ENCODE measurements at regions not wholly inside any gene's neighbourhood (a gene's known extent, or its start where the extent isn't known, plus 50 kb on each side); places are given as distances from the start of the nearest gene placed in this dataset.

- Histone ChIP-seq H3K36me3 (no peaks in the 10 kb centered on the region), H3K9me3 (no peaks in the 10 kb centered on the region), H3K4me1 (no peaks in the 10 kb centered on the region), H3K27ac (no peak overlapping the region), H3K27me3 (no peaks in the 10 kb centered on the region), H3K4me3 (no peak overlapping the region)
- TF ChIP-seq POLR2A (IDR thresholded peaks at IDR 0.05) (no peak), CTCF (IDR thresholded peaks at IDR 0.05) (no peak)
- DNase-seq, result no peak
- intact Hi-C loops (cut with DNase I), result no loop called here
- 17 to 29% methylated on average over 1 of the region's 1 CpG for WGBS, 2 donors
These were observed 179.5 kb upstream of the CD96 start for GRCh38 chr3:111362381-111363009.

- intact Hi-C loops (cut with DNase I), result no loop called here
- Histone ChIP-seq H3K27ac (no peak overlapping the region), H3K9me3 (peaks cover 0 to 7% (median 0%) of the 10 kb centered on the region in 3 donors), H3K4me1 (no peaks in the 10 kb centered on the region), H3K4me3 (no peak overlapping the region), H3K27me3 (no peaks in the 10 kb centered on the region), H3K36me3 (no peaks in the 10 kb centered on the region)
- TF ChIP-seq POLR2A (IDR thresholded peaks at IDR 0.05), result no peak
- no peak for TF ChIP-seq CTCF (IDR thresholded peaks at IDR 0.05)
- 61 to 64% methylated on average over 4 of the region's 4 CpGs for WGBS, 2 donors
- DNase-seq, result no peak
These were observed 175.5 kb upstream of the CD96 start for GRCh38 chr3:111366515-111366914.

GRCh38 chr3:111368056-111368455 is 173.9 kb upstream of the CD96 start:
- no peak for TF ChIP-seq POLR2A (IDR thresholded peaks at IDR 0.05)
- Histone ChIP-seq H3K4me3 (no peak overlapping the region), H3K9me3 (peaks cover 0 to 13% (median 7%) of the 10 kb centered on the region in 3 donors), H3K27me3 (no peaks in the 10 kb centered on the region), H3K4me1 (no peaks in the 10 kb centered on the region), H3K27ac (no peak overlapping the region), H3K36me3 (no peaks in the 10 kb centered on the region)
- intact Hi-C loops (cut with DNase I), result no loop called here
- WGBS, 2 donors, result 68 to 91% methylated on average over 1 of the region's 1 CpG
- no peak for DNase-seq

- H3K9me3 ChIP-seq, result peaks cover 0 to 13% (median 7%) of the 10 kb centered on the region in 3 donors
- DNase-seq, result no peak
- H3K27me3 ChIP-seq, result no peaks in the 10 kb centered on the region
- no peak overlapping the region for H3K4me3 ChIP-seq
- H3K36me3 ChIP-seq, result no peaks in the 10 kb centered on the region
- intact Hi-C loops (cut with DNase I), result no loop called here
- H3K4me1 ChIP-seq, result no peaks in the 10 kb centered on the region
- H3K27ac ChIP-seq, result no peak overlapping the region
- TF ChIP-seq POLR2A (IDR thresholded peaks at IDR 0.05) (no peak), CTCF (IDR thresholded peaks at IDR 0.05) (no peak)
These were observed 172.0 kb upstream of the CD96 start for GRCh38 chr3:111369958-111370357.

GRCh38 chr3:111373239-111373638 is 168.8 kb upstream of the CD96 start:
- intact Hi-C loops (cut with DNase I), result no loop called here
- peaks cover 0 to 13% (median 7%) of the 10 kb centered on the region in 3 donors for H3K9me3 ChIP-seq
- TF ChIP-seq CTCF (IDR thresholded peaks at IDR 0.05) (no peak), POLR2A (IDR thresholded peaks at IDR 0.05) (no peak)
- 96% methylated on average over 3 of the region's 3 CpGs; no CpG with 5 or more reads in 1 of the 2 donors for WGBS, 2 donors
- H3K27me3 ChIP-seq, result no peaks in the 10 kb centered on the region
- H3K36me3 ChIP-seq, result no peaks in the 10 kb centered on the region
- no peak overlapping the region for H3K4me3 ChIP-seq
- no peaks in the 10 kb centered on the region for H3K4me1 ChIP-seq
- DNase-seq, result no peak
- no peak overlapping the region for H3K27ac ChIP-seq

- Histone ChIP-seq H3K4me3 (no peak overlapping the region), H3K9me3 (peaks cover 0 to 13% (median 7%) of the 10 kb centered on the region in 3 donors), H3K4me1 (no peaks in the 10 kb centered on the region), H3K27me3 (no peaks in the 10 kb centered on the region), H3K27ac (no peak overlapping the region), H3K36me3 (no peaks in the 10 kb centered on the region)
- intact Hi-C loops (cut with DNase I), result no loop called here
- no peak for DNase-seq
- no peak for TF ChIP-seq POLR2A (IDR thresholded peaks at IDR 0.05)
- no peak for TF ChIP-seq CTCF (IDR thresholded peaks at IDR 0.05)
These were observed 168.1 kb upstream of the CD96 start for GRCh38 chr3:111373861-111374260.

All from esophagus squamous epithelium (tissue), 5 donors.